ENCODE measurements at regions not wholly inside any gene's neighbourhood (a gene's known extent, or its start where the extent isn't known, plus 50 kb on each side); places are given as distances from the start of the nearest gene placed in this dataset.

GRCh38 chr20:24730750-24731149 is 218.3 kb upstream of the CST7 start:
- no peaks in the 10 kb centered on the region for H3K36me3 Mint-ChIP-seq (ENCODE audit: unreplicated experiment)
- no peaks in the 10 kb centered on the region for H3K9me3 Mint-ChIP-seq (ENCODE audit: unreplicated experiment)
- H3K4me3 Mint-ChIP-seq (ENCODE audit: unreplicated experiment), result no peak overlapping the region
- no peaks in the 10 kb centered on the region for H3K4me1 Mint-ChIP-seq (ENCODE audit: low read depth, unreplicated experiment)
- H3K27ac Mint-ChIP-seq (ENCODE audit: unreplicated experiment), result no peak overlapping the region
- no peaks in the 10 kb centered on the region for H3K27me3 Mint-ChIP-seq (ENCODE audit: unreplicated experiment)
- TF ChIP-seq CTCF (IDR thresholded peaks at IDR 0.05; ENCODE audit: partially characterized antibody, unreplicated experiment), result no peak
- no peak for DNase-seq

- DNase-seq, result no peak
- no peaks in the 10 kb centered on the region for H3K9me3 Mint-ChIP-seq (ENCODE audit: unreplicated experiment)
- no peak overlapping the region for H3K27ac Mint-ChIP-seq (ENCODE audit: unreplicated experiment)
- TF ChIP-seq CTCF (IDR thresholded peaks at IDR 0.05; ENCODE audit: partially characterized antibody, unreplicated experiment), result no peak
- no peaks in the 10 kb centered on the region for H3K36me3 Mint-ChIP-seq (ENCODE audit: unreplicated experiment)
- H3K4me3 Mint-ChIP-seq (ENCODE audit: unreplicated experiment), result no peak overlapping the region
- no peaks in the 10 kb centered on the region for H3K4me1 Mint-ChIP-seq (ENCODE audit: low read depth, unreplicated experiment)
- no peaks in the 10 kb centered on the region for H3K27me3 Mint-ChIP-seq (ENCODE audit: unreplicated experiment)
Measured at GRCh38 chr20:24731312-24731711, 217.8 kb upstream of the CST7 start.

GRCh38 chr20:24732076-24732475 is 217.0 kb upstream of the CST7 start:
- TF ChIP-seq CTCF (IDR thresholded peaks at IDR 0.05; ENCODE audit: partially characterized antibody, unreplicated experiment), result no peak
- H3K36me3 Mint-ChIP-seq (ENCODE audit: unreplicated experiment), result no peaks in the 10 kb centered on the region
- no peaks in the 10 kb centered on the region for H3K27me3 Mint-ChIP-seq (ENCODE audit: unreplicated experiment)
- H3K27ac Mint-ChIP-seq (ENCODE audit: unreplicated experiment), result no peak overlapping the region
- DNase-seq, result no peak
- H3K4me1 Mint-ChIP-seq (ENCODE audit: low read depth, unreplicated experiment), result no peaks in the 10 kb centered on the region
- no peaks in the 10 kb centered on the region for H3K9me3 Mint-ChIP-seq (ENCODE audit: unreplicated experiment)
- no peak overlapping the region for H3K4me3 Mint-ChIP-seq (ENCODE audit: unreplicated experiment)

- Mint-ChIP-seq H3K4me1 (ENCODE audit: low read depth, unreplicated experiment) (no peaks in the 10 kb centered on the region), H3K27ac (ENCODE audit: unreplicated experiment) (no peak overlapping the region), H3K4me3 (ENCODE audit: unreplicated experiment) (no peak overlapping the region), H3K27me3 (ENCODE audit: unreplicated experiment) (no peaks in the 10 kb centered on the region), H3K9me3 (ENCODE audit: unreplicated experiment) (no peaks in the 10 kb centered on the region), H3K36me3 (ENCODE audit: unreplicated experiment) (no peaks in the 10 kb centered on the region)
- DNase-seq, result no peak
- no peak for TF ChIP-seq CTCF (IDR thresholded peaks at IDR 0.05; ENCODE audit: partially characterized antibody, unreplicated experiment)
Measured at GRCh38 chr20:24732599-24732998, 216.5 kb upstream of the CST7 start.

- no peaks in the 10 kb centered on the region for H3K27me3 Mint-ChIP-seq (ENCODE audit: unreplicated experiment)
- no peak for TF ChIP-seq CTCF (IDR thresholded peaks at IDR 0.05; ENCODE audit: partially characterized antibody, unreplicated experiment)
Measured at GRCh38 chr20:24733416-24733815, 215.7 kb upstream of the CST7 start.

More at GRCh38 chr20:24733416-24733815, 215.7 kb upstream of the CST7 start:
- no peaks in the 10 kb centered on the region for H3K4me1 Mint-ChIP-seq (ENCODE audit: low read depth, unreplicated experiment)
- no peak overlapping the region for H3K4me3 Mint-ChIP-seq (ENCODE audit: unreplicated experiment)
- no peaks in the 10 kb centered on the region for H3K36me3 Mint-ChIP-seq (ENCODE audit: unreplicated experiment)
- no peak for DNase-seq
- no peak overlapping the region for H3K27ac Mint-ChIP-seq (ENCODE audit: unreplicated experiment)
- H3K9me3 Mint-ChIP-seq (ENCODE audit: unreplicated experiment), result no peaks in the 10 kb centered on the region

Measured in glutamatergic neuron (in vitro differentiated cells).